ENCODE measurements at regions not wholly inside any gene's neighbourhood (a gene's known extent, or its start where the extent isn't known, plus 50 kb on each side); places are given as distances from the start of the nearest gene placed in this dataset.

DNA sequence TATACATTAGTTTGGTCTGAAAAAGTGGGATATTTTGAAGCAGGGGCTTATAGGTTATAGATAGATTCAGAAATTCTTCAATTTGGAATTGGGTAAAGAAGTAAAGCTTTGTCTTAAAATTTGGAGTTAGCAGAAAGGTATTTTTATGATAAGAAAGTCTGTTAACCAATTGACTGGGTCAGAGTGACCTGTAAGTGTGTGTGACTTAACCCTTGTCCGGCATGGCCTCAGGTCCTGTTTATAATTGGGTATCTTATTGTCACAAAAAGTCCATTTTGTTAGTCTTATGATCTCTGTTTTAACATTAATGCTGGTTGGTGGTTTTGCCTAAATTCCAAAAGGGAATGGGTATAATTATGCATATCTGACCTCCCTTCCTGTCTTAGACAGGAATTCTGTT, 444.2 kb upstream of the NAALADL2 start:
- H3K36me3 ChIP-seq = no peaks in the 10 kb centered on the region
- intact Hi-C loops (cut with DNase I) = no loop called here
- H3K4me1 ChIP-seq = no peaks in the 10 kb centered on the region
- no peak for TF ChIP-seq CTCF (IDR thresholded peaks at IDR 0.05)
- no peak overlapping the region for H3K9ac ChIP-seq (ENCODE audit: low read depth in 2 of 2, low read length in 2 of 2)
- no peaks in the 10 kb centered on the region for H3K27me3 ChIP-seq
- DNase-seq = no peak
- H3K27ac ChIP-seq = no peak overlapping the region
- no peaks in the 10 kb centered on the region for H3K9me3 ChIP-seq
- no peak overlapping the region for H3K4me3 ChIP-seq

DNA sequence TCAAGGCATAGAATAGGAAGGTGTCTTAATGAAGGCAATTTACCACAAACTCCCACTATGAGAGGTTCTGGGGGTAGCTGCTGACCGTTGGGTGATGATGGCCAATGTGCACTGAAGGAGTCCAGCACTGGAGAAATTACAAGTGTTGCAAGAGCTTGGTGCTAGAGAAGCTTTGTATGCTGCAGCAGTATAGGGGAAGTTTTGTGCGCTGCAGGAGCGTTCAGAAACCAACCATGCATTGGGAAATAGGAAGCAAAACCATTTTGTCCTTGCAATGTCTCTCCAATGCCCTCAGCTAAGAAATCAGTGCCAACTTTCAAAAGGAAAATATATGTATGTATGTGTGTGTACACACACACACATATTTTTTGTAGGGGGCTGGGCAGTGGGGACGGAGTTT, 441.6 kb upstream of the NAALADL2 start:
- intact Hi-C loops (cut with DNase I) = no loop called here
- TF ChIP-seq CTCF (IDR thresholded peaks at IDR 0.05) = no peak

GRCh38 chr3:174419216-174419615, 439.9 kb upstream of the NAALADL2 start:
- H3K27ac ChIP-seq = no peak overlapping the region
- intact Hi-C loops (cut with DNase I) = no loop called here
- no peak for TF ChIP-seq CTCF (IDR thresholded peaks at IDR 0.05)

More for the DNA sequence above, 441.6 kb upstream of the NAALADL2 start:
- H3K4me1 ChIP-seq = no peaks in the 10 kb centered on the region
- no peak overlapping the region for H3K9ac ChIP-seq (ENCODE audit: low read depth in 2 of 2, low read length in 2 of 2)
- H3K36me3 ChIP-seq = no peaks in the 10 kb centered on the region
- no peaks in the 10 kb centered on the region for H3K27me3 ChIP-seq
- no peaks in the 10 kb centered on the region for H3K9me3 ChIP-seq
- no peak overlapping the region for H3K4me3 ChIP-seq
- no peak overlapping the region for H3K27ac ChIP-seq
- no peak for DNase-seq

DNA sequence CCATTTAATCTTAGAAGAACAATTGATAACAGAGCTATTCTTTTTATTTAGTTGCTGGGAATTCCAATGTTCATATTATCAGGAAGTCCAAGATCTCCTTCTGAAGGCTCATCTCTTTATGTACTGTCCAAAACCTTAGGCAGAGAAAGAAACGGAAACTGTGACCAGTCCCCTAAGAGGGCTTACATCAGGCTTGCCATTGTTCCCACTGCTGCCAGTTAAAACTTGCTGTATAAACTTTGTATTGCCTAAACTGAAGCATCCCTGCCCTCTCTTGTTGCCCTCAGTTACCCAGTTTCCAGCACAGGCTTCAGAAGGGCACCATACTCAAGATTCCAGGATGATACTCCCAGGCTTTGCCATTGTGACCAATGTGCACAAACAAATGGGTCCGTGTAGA, 435.2 kb upstream of the NAALADL2 start:
- TF ChIP-seq CTCF (IDR thresholded peaks at IDR 0.05) = no peak
- Histone ChIP-seq H3K9ac (ENCODE audit: low read depth in 2 of 2, low read length in 2 of 2) (no peak overlapping the region), H3K27ac (no peak overlapping the region), H3K4me3 (no peak overlapping the region), H3K36me3 (no peaks in the 10 kb centered on the region), H3K9me3 (no peaks in the 10 kb centered on the region), H3K27me3 (no peaks in the 10 kb centered on the region), H3K4me1 (no peaks in the 10 kb centered on the region)
- no peak for DNase-seq
- intact Hi-C loops (cut with DNase I) = no loop called here

More at GRCh38 chr3:174419216-174419615, 439.9 kb upstream of the NAALADL2 start:
- no peak for DNase-seq
- Histone ChIP-seq H3K9me3 (no peaks in the 10 kb centered on the region), H3K4me1 (no peaks in the 10 kb centered on the region), H3K9ac (ENCODE audit: low read depth in 2 of 2, low read length in 2 of 2) (no peak overlapping the region), H3K27me3 (no peaks in the 10 kb centered on the region), H3K36me3 (no peaks in the 10 kb centered on the region), H3K4me3 (no peak overlapping the region)

DNA sequence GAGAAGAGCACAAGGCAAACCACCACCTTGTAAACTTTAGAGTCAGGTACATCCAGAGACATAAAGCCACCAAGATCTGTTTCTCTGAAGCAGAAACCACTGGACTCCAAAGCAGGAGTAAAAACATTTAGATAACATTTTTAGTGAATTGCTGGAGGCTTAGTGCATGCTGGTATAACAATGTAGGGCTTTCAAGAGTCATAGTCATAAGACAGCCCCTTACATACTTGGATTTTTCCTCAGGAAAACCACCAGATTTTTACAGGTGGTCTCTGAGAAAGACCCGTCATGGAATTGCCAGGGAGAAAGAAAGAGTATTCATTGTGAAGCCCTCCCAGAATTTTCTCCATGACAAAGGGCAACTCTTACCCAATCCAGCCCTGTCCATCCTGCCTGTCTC, 434.5 kb upstream of the NAALADL2 start:
- Histone ChIP-seq H3K36me3 (no peaks in the 10 kb centered on the region), H3K9ac (ENCODE audit: low read depth in 2 of 2, low read length in 2 of 2) (no peak overlapping the region), H3K9me3 (no peaks in the 10 kb centered on the region), H3K27ac (no peak overlapping the region), H3K4me1 (no peaks in the 10 kb centered on the region), H3K27me3 (no peaks in the 10 kb centered on the region), H3K4me3 (no peak overlapping the region)
- intact Hi-C loops (cut with DNase I) = no loop called here
- no peak for TF ChIP-seq CTCF (IDR thresholded peaks at IDR 0.05)
- DNase-seq = no peak

DNA sequence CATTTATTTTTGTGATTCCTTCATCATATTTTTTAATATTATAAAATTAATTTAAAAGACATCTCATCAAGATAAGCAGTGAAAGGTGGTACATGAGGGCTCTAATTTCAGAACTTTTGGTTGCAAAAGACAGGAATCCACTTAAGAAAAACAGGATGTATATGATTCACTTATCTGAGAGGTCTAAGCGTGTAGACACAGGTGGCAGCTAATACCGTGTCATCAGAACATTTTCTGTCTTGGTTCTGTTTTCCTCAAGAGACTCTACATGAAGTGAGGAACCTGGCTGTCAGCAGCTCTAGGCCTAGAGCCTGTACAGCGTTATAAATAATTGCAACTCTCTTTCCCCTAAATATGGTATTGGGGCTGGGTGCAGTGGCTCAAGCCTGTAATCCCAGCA, 433.7 kb upstream of the NAALADL2 start:
- no peak for DNase-seq
- H3K27ac ChIP-seq = no peak overlapping the region
- H3K4me1 ChIP-seq = no peaks in the 10 kb centered on the region
- H3K9me3 ChIP-seq = no peaks in the 10 kb centered on the region
- intact Hi-C loops (cut with DNase I) = no loop called here
- H3K27me3 ChIP-seq = no peaks in the 10 kb centered on the region
- no peaks in the 10 kb centered on the region for H3K36me3 ChIP-seq
- no peak overlapping the region for H3K4me3 ChIP-seq
- no peak overlapping the region for H3K9ac ChIP-seq (ENCODE audit: low read depth in 2 of 2, low read length in 2 of 2)
- TF ChIP-seq CTCF (IDR thresholded peaks at IDR 0.05) = no peak
